PC-3 (cell line): ENCODE measurements at regions not wholly inside any gene's neighbourhood (a gene's known extent, or its start where the extent isn't known, plus 50 kb on each side); places are given as distances from the start of the nearest gene placed in this dataset.

Experiments used
- ATAC-seq: fragments of 200-7000 bp; cut with Tn5 transposase; 2 replicates; pipeline ENCODE4 v1.9.1; 2020; ENCODE audit warnings: mild to moderate bottlenecking, moderate library complexity
- BruUV-seq: library from RNA; stranded (reverse); fragments of 400-500 nt; replicated peaks from 2 replicates; lab custom pipeline; 2021; lab: Mats Ljungman, UMichigan
- CTCF ChIA-PET: fragments of 300-600 bp; sonication (Branson Sonifier 250); formaldehyde crosslinking; loops from one replicate; lab custom pipeline; 2022; ENCODE audit warnings: antibody characterized with exemption; lab: Charles Lee
- POLR2A ChIA-PET: fragments of 300-600 bp; sonication (Branson Sonifier 250); formaldehyde crosslinking; loops from one replicate; lab custom pipeline; 2022; ENCODE audit warnings: antibody characterized with exemption; ENCODE audit not compliant: unreplicated experiment; lab: Charles Lee
- DNase-seq: peaks from one replicate; pipeline ENCODE4 v3.0.0-alpha.2; 2015
- H2AFZ ChIP-seq: fragments of 300-600 bp; sonication (generic); 2 replicates; pipeline ENCODE4 v1.6.0; 2016; ENCODE audit warnings: antibody characterized with exemption, low read length
- H3F3A ChIP-seq: fragments of 300-600 bp; sonication (generic); one replicate; pipeline ENCODE4 v1.6.0; 2017; ENCODE audit warnings: antibody characterized with exemption, low read length, control low read depth, mild to moderate bottlenecking; ENCODE audit not compliant: unreplicated experiment
- H3K27ac ChIP-seq: fragments of 300-600 bp; sonication (generic); 2 replicates; pipeline ENCODE4 v1.5.1; 2016; ENCODE audit warnings: mild to moderate bottlenecking, low read length
- H3K27me3 ChIP-seq: fragments of 300-600 bp; sonication (generic); 2 replicates; pipeline ENCODE4 v1.6.1; 2016; ENCODE audit warnings: low read length, mixed read lengths
- H3K36me3 ChIP-seq: fragments of 300-600 bp; sonication (generic); 2 replicates; pipeline ENCODE4 v1.6.1; 2016; ENCODE audit warnings: low read depth, mixed run types, low read length, mixed read lengths
- H3K4me1 ChIP-seq: fragments of 300-600 bp; sonication (generic); 2 replicates; pipeline ENCODE4 v1.5.1; 2016; ENCODE audit warnings: low read length; ENCODE audit not compliant: insufficient read depth
- H3K4me2 ChIP-seq: fragments of 300-600 bp; sonication (generic); 2 replicates; pipeline ENCODE4 v1.6.0; 2016; ENCODE audit warnings: low read length
- H3K4me3 ChIP-seq: fragments of 300-600 bp; sonication (generic); 2 replicates; pipeline ENCODE4 v1.5.1; 2016; ENCODE audit warnings: mild to moderate bottlenecking, low read length, mixed read lengths
- H3K79me2 ChIP-seq: fragments of 300-600 bp; sonication (generic); 2 replicates; pipeline ENCODE4 v1.6.1; 2017; ENCODE audit warnings: low read length, mixed read lengths
- H3K9ac ChIP-seq: fragments of 300-600 bp; sonication (generic); 2 replicates; pipeline ENCODE4 v1.6.0; 2016; ENCODE audit warnings: mild to moderate bottlenecking, low read length
- H3K9me2 ChIP-seq: fragments of 300-600 bp; sonication (generic); replicated peaks from 2 replicates; pipeline ENCODE4 v1.6.1; 2016; ENCODE audit warnings: mixed run types, low read length, mixed read lengths
- H3K9me3 ChIP-seq: fragments of 300-600 bp; sonication (generic); 2 replicates; pipeline ENCODE4 v1.6.1; 2016; ENCODE audit warnings: low read length, mixed read lengths
- H4K20me1 ChIP-seq: fragments of 300-600 bp; sonication (generic); 2 replicates; pipeline ENCODE4 v1.6.1; 2016; ENCODE audit warnings: low read length, mixed read lengths
- CTCF ChIP-seq: fragments of 300-600 bp; sonication (generic); conservative IDR thresholded peaks from 2 replicates; pipeline ENCODE4 v1.5.1; 2017; ENCODE audit warnings: antibody characterized with exemption, low read depth, mild to moderate bottlenecking, low read length
- EZH2 ChIP-seq: fragments of 300-600 bp; sonication (generic); IDR thresholded peaks from one replicate; pipeline ENCODE4 v1.6.1; 2017; ENCODE audit warnings: antibody characterized with exemption, mild to moderate bottlenecking, low read length; ENCODE audit not compliant: unreplicated experiment
- EZH2phosphoT487 ChIP-seq: fragments of 300-600 bp; sonication (generic); IDR thresholded peaks from 2 replicates; pipeline ENCODE4 v1.6.1; 2018; ENCODE audit warnings: mild to moderate bottlenecking, antibody characterized with exemption, low read length, borderline replicate concordance
- intact Hi-C: fragments of 100-400 bp; cut with micrococcal nuclease; formaldehyde crosslinking; loops from 2 replicates; pipeline ENCODE4 v1.9.0; 2023

GRCh38 chr2:122750808-122751207, 995.4 kb downstream of the TSN start:
- DNase-seq = no peak
- H3K36me3 ChIP-seq = no peaks in the 10 kb centered on the region
- ChIA-PET POLR2A (no interaction called here), CTCF (no interaction called here)
- H3K79me2 ChIP-seq = no peaks in the 10 kb centered on the region
- no peaks in the 10 kb centered on the region for H3K9me2 ChIP-seq
- no TSS peak for BruUV-seq
- H3K4me2 ChIP-seq = no peak overlapping the region
- intact Hi-C loops = no loop called here
- H2AFZ ChIP-seq = no peak overlapping the region
- no peak overlapping the region for H3K9ac ChIP-seq
- no peaks in the 10 kb centered on the region for H4K20me1 ChIP-seq
- H3F3A ChIP-seq = no peaks in the 10 kb centered on the region
- H3K27me3 ChIP-seq = no peaks in the 10 kb centered on the region
- no peak for ATAC-seq
- peaks cover 23% of the 10 kb centered on the region for H3K4me1 ChIP-seq
- no peak overlapping the region for H3K27ac ChIP-seq
- no peak overlapping the region for H3K4me3 ChIP-seq
- no peaks in the 10 kb centered on the region for H3K9me3 ChIP-seq
- TF ChIP-seq EZH2phosphoT487 (no peak), CTCF (no peak), EZH2 (no peak)

- Histone ChIP-seq H3F3A (no peaks in the 10 kb centered on the region), H2AFZ (no peak overlapping the region), H3K4me1 (peaks cover 15% of the 10 kb centered on the region), H3K79me2 (no peaks in the 10 kb centered on the region), H3K27ac (no peak overlapping the region), H3K9me2 (no peaks in the 10 kb centered on the region), H3K36me3 (no peaks in the 10 kb centered on the region), H3K27me3 (no peaks in the 10 kb centered on the region), H3K4me2 (no peak overlapping the region), H4K20me1 (no peaks in the 10 kb centered on the region), H3K9me3 (no peaks in the 10 kb centered on the region), H3K4me3 (no peak overlapping the region), H3K9ac (no peak overlapping the region)
- POLR2A ChIA-PET = no interaction called here
- no TSS peak for BruUV-seq
- intact Hi-C loops = no loop called here
- CTCF ChIA-PET = no interaction called here
- TF ChIP-seq EZH2 = no peak
- TF ChIP-seq CTCF = no peak
- no peak for TF ChIP-seq EZH2phosphoT487
- DNase-seq (no peak), ATAC-seq (no peak)
Measured at GRCh38 chr2:122753336-122753735, 997.9 kb downstream of the TSN start.

GRCh38 chr2:122754561-122754960, 999.1 kb downstream of the TSN start:
- H3K9me3 ChIP-seq = no peaks in the 10 kb centered on the region
- H4K20me1 ChIP-seq = no peaks in the 10 kb centered on the region
- H3K4me2 ChIP-seq = no peak overlapping the region
- H3K79me2 ChIP-seq = no peaks in the 10 kb centered on the region
- no peak overlapping the region for H3K9ac ChIP-seq
- BruUV-seq = no TSS peak
- peaks cover 5% of the 10 kb centered on the region for H3K4me1 ChIP-seq
- H3K27ac ChIP-seq = no peak overlapping the region
- POLR2A ChIA-PET = no interaction called here
- H3K4me3 ChIP-seq = no peak overlapping the region
- no peaks in the 10 kb centered on the region for H3K27me3 ChIP-seq
- ATAC-seq (no peak), DNase-seq (no peak)
- TF ChIP-seq EZH2phosphoT487 (no peak), EZH2 (no peak), CTCF (no peak)
- H3F3A ChIP-seq = no peaks in the 10 kb centered on the region
- H3K36me3 ChIP-seq = no peaks in the 10 kb centered on the region
- no peaks in the 10 kb centered on the region for H3K9me2 ChIP-seq
- CTCF ChIA-PET = no interaction called here
- H2AFZ ChIP-seq = no peak overlapping the region
- intact Hi-C loops = no loop called here
